Epithelial cell of proximal tubule (primary cell): ENCODE measurements at regions not wholly inside any gene's neighbourhood (a gene's known extent, or its start where the extent isn't known, plus 50 kb on each side); places are given as distances from the start of the nearest gene placed in this dataset.

Experiments used
- DNase-seq: peaks from one replicate; pipeline ENCODE4 v3.0.0-alpha.2; 2011; ENCODE audit warnings: low read depth
- H3K4me3 ChIP-seq: 2 replicates; pipeline ENCODE4 v1.5.1; 2011; ENCODE audit warnings: low read depth, mild to moderate bottlenecking, low read length
- CTCF ChIP-seq: conservative IDR thresholded peaks from 2 replicates; pipeline ENCODE4 v1.5.1; 2012; ENCODE audit warnings: low read depth, mild to moderate bottlenecking, low read length

GRCh38 chr7:125573126-125573525 lies 643.5 kb upstream of the POT1 start:
- no peak overlapping the region for H3K4me3 ChIP-seq
- no peak for DNase-seq
- no peak for TF ChIP-seq CTCF

- no peak overlapping the region for H3K4me3 ChIP-seq
- DNase-seq: no peak
- no peak for TF ChIP-seq CTCF
Observed at GRCh38 chr7:125572414-125572813, 642.8 kb upstream of the POT1 start.

- DNase-seq: no peak
- no peak for TF ChIP-seq CTCF
- no peak overlapping the region for H3K4me3 ChIP-seq
Observed at GRCh38 chr7:125568799-125569198, 639.2 kb upstream of the POT1 start.

GRCh38 chr7:125567686-125568085 lies 638.1 kb upstream of the POT1 start:
- H3K4me3 ChIP-seq: no peak overlapping the region
- no peak for TF ChIP-seq CTCF
- DNase-seq: no peak

- TF ChIP-seq CTCF: no peak
- H3K4me3 ChIP-seq: no peak overlapping the region
- DNase-seq: no peak
Observed at GRCh38 chr7:125563964-125564529, 634.4 kb upstream of the POT1 start.

GRCh38 chr7:125563557-125563956 lies 633.9 kb upstream of the POT1 start:
- no peak overlapping the region for H3K4me3 ChIP-seq
- DNase-seq: no peak
- TF ChIP-seq CTCF: no peak

GRCh38 chr7:125561006-125561405 lies 631.4 kb upstream of the POT1 start:
- no peak for DNase-seq
- H3K4me3 ChIP-seq: no peak overlapping the region
- no peak for TF ChIP-seq CTCF
